ENCODE measurements at regions not wholly inside any gene's neighbourhood (a gene's known extent, or its start where the extent isn't known, plus 50 kb on each side); places are given as distances from the start of the nearest gene placed in this dataset.
A peak's percentile ranks its signal among the peaks of the same experiment; 100 is the strongest.
"Not testable (repeated sequence)": the region's sequence is repeated elsewhere in the genome, so short reads cannot be mapped to it uniquely, and the experiment has no call there.

- Histone ChIP-seq H3K27me3 (replicated peaks; ENCODE audit: control insufficient read depth, insufficient read depth, low read length) (no peaks in the 10 kb centered on the region), H3K4me1 (ENCODE audit: control insufficient read depth, insufficient read depth, low read length) (no peaks in the 10 kb centered on the region), H3K9ac (ENCODE audit: low read length) (no peak overlapping the region), H3K4me3 (ENCODE audit: low read length) (no peak overlapping the region), H3K9me3 (ENCODE audit: control insufficient read depth, low read length) (no peaks in the 10 kb centered on the region), H3K36me3 (ENCODE audit: control insufficient read depth, insufficient read depth, low read length, severe bottlenecking) (no peaks in the 10 kb centered on the region)
- DNase-seq (ENCODE audit: low read depth), result no peak
These were observed 1745.6 kb upstream of the CELF4 start for GRCh38 chr18:39311111-39311712.

- not testable (repeated sequence) for H3K4me1 ChIP-seq (ENCODE audit: control insufficient read depth, insufficient read depth, low read length); H3K4me3 ChIP-seq (ENCODE audit: low read length); DNase-seq (ENCODE audit: low read depth)
These were observed 1743.4 kb upstream of the CELF4 start for GRCh38 chr18:39308931-39309521.

GRCh38 chr18:39305766-39306165 is 1740.2 kb upstream of the CELF4 start:
- Histone ChIP-seq H3K36me3 (ENCODE audit: control insufficient read depth, insufficient read depth, low read length, severe bottlenecking) (no peaks in the 10 kb centered on the region), H3K27me3 (replicated peaks; ENCODE audit: control insufficient read depth, insufficient read depth, low read length) (no peaks in the 10 kb centered on the region), H3K4me3 (ENCODE audit: low read length) (no peak overlapping the region), H3K9ac (ENCODE audit: low read length) (no peak overlapping the region), H3K9me3 (ENCODE audit: control insufficient read depth, low read length) (no peaks in the 10 kb centered on the region), H3K4me1 (ENCODE audit: control insufficient read depth, insufficient read depth, low read length) (no peaks in the 10 kb centered on the region)
- DNase-seq (ENCODE audit: low read depth), result no peak

More at GRCh38 chr18:39308931-39309521, 1743.4 kb upstream of the CELF4 start:
- not testable (repeated sequence) for H3K9me3 ChIP-seq (ENCODE audit: control insufficient read depth, low read length); H3K27me3 ChIP-seq (replicated peaks; ENCODE audit: control insufficient read depth, insufficient read depth, low read length); H3K36me3 ChIP-seq (ENCODE audit: control insufficient read depth, insufficient read depth, low read length, severe bottlenecking); H3K9ac ChIP-seq (ENCODE audit: low read length)

GRCh38 chr18:39302481-39302880 is 1736.9 kb upstream of the CELF4 start:
- Histone ChIP-seq H3K4me1 (ENCODE audit: control insufficient read depth, insufficient read depth, low read length) (no peaks in the 10 kb centered on the region), H3K9ac (ENCODE audit: low read length) (no peak overlapping the region), H3K4me3 (ENCODE audit: low read length) (no peak overlapping the region), H3K36me3 (ENCODE audit: control insufficient read depth, insufficient read depth, low read length, severe bottlenecking) (no peaks in the 10 kb centered on the region), H3K27me3 (replicated peaks; ENCODE audit: control insufficient read depth, insufficient read depth, low read length) (no peaks in the 10 kb centered on the region), H3K9me3 (ENCODE audit: control insufficient read depth, low read length) (no peaks in the 10 kb centered on the region)
- no peak for DNase-seq (ENCODE audit: low read depth)

GRCh38 chr18:39299152-39299551 is 1733.6 kb upstream of the CELF4 start:
- no peaks in the 10 kb centered on the region for H3K27me3 ChIP-seq (replicated peaks; ENCODE audit: control insufficient read depth, insufficient read depth, low read length)
- H3K9ac ChIP-seq (ENCODE audit: low read length), result no peak overlapping the region
- no peak overlapping the region for H3K4me3 ChIP-seq (ENCODE audit: low read length)
- no peaks in the 10 kb centered on the region for H3K4me1 ChIP-seq (ENCODE audit: control insufficient read depth, insufficient read depth, low read length)
- no peaks in the 10 kb centered on the region for H3K36me3 ChIP-seq (ENCODE audit: control insufficient read depth, insufficient read depth, low read length, severe bottlenecking)
- DNase-seq (ENCODE audit: low read depth), result no peak
- no peaks in the 10 kb centered on the region for H3K9me3 ChIP-seq (ENCODE audit: control insufficient read depth, low read length)

GRCh38 chr18:39297225-39297624 is 1731.6 kb upstream of the CELF4 start:
- no peak overlapping the region for H3K4me3 ChIP-seq (ENCODE audit: low read length)
- no peak for DNase-seq (ENCODE audit: low read depth)
- no peaks in the 10 kb centered on the region for H3K36me3 ChIP-seq (ENCODE audit: control insufficient read depth, insufficient read depth, low read length, severe bottlenecking)

GRCh38 chr18:39296293-39296888 is 1730.8 kb upstream of the CELF4 start:
- no peak for DNase-seq (ENCODE audit: low read depth)
- Histone ChIP-seq H3K4me3 (ENCODE audit: low read length) (no peak overlapping the region), H3K9me3 (ENCODE audit: control insufficient read depth, low read length) (no peaks in the 10 kb centered on the region), H3K4me1 (ENCODE audit: control insufficient read depth, insufficient read depth, low read length) (no peaks in the 10 kb centered on the region), H3K9ac (ENCODE audit: low read length) (no peak overlapping the region), H3K36me3 (ENCODE audit: control insufficient read depth, insufficient read depth, low read length, severe bottlenecking) (no peaks in the 10 kb centered on the region), H3K27me3 (replicated peaks; ENCODE audit: control insufficient read depth, insufficient read depth, low read length) (no peaks in the 10 kb centered on the region)

More at GRCh38 chr18:39297225-39297624, 1731.6 kb upstream of the CELF4 start:
- no peaks in the 10 kb centered on the region for H3K4me1 ChIP-seq (ENCODE audit: control insufficient read depth, insufficient read depth, low read length)
- H3K27me3 ChIP-seq (replicated peaks; ENCODE audit: control insufficient read depth, insufficient read depth, low read length), result no peaks in the 10 kb centered on the region
- H3K9ac ChIP-seq (ENCODE audit: low read length), result no peak overlapping the region
- no peaks in the 10 kb centered on the region for H3K9me3 ChIP-seq (ENCODE audit: control insufficient read depth, low read length)

GRCh38 chr18:39276764-39277163 is 1711.2 kb upstream of the CELF4 start:
- no peaks in the 10 kb centered on the region for H3K36me3 ChIP-seq (ENCODE audit: control insufficient read depth, insufficient read depth, low read length, severe bottlenecking)
- no peak for DNase-seq (ENCODE audit: low read depth)
- H3K9ac ChIP-seq (ENCODE audit: low read length), result no peak overlapping the region
- no peaks in the 10 kb centered on the region for H3K9me3 ChIP-seq (ENCODE audit: control insufficient read depth, low read length)
- no peaks in the 10 kb centered on the region for H3K27me3 ChIP-seq (replicated peaks; ENCODE audit: control insufficient read depth, insufficient read depth, low read length)
- no peak overlapping the region for H3K4me3 ChIP-seq (ENCODE audit: low read length)
- H3K4me1 ChIP-seq (ENCODE audit: control insufficient read depth, insufficient read depth, low read length), result no peaks in the 10 kb centered on the region

GRCh38 chr18:39274535-39274934 is 1708.9 kb upstream of the CELF4 start:
- Histone ChIP-seq H3K9ac (ENCODE audit: low read length) (no peak overlapping the region), H3K4me3 (ENCODE audit: low read length) (no peak overlapping the region), H3K4me1 (ENCODE audit: control insufficient read depth, insufficient read depth, low read length) (no peaks in the 10 kb centered on the region), H3K36me3 (ENCODE audit: control insufficient read depth, insufficient read depth, low read length, severe bottlenecking) (no peaks in the 10 kb centered on the region), H3K27me3 (replicated peaks; ENCODE audit: control insufficient read depth, insufficient read depth, low read length) (no peaks in the 10 kb centered on the region), H3K9me3 (ENCODE audit: control insufficient read depth, low read length) (no peaks in the 10 kb centered on the region)
- DNase-seq (ENCODE audit: low read depth), result peak; percentile 1

- DNase-seq (ENCODE audit: low read depth), result no peak
- Histone ChIP-seq H3K36me3 (ENCODE audit: control insufficient read depth, insufficient read depth, low read length, severe bottlenecking) (no peaks in the 10 kb centered on the region), H3K4me3 (ENCODE audit: low read length) (no peak overlapping the region), H3K9me3 (ENCODE audit: control insufficient read depth, low read length) (no peaks in the 10 kb centered on the region), H3K9ac (ENCODE audit: low read length) (no peak overlapping the region), H3K27me3 (replicated peaks; ENCODE audit: control insufficient read depth, insufficient read depth, low read length) (no peaks in the 10 kb centered on the region), H3K4me1 (ENCODE audit: control insufficient read depth, insufficient read depth, low read length) (no peaks in the 10 kb centered on the region)
These were observed 1706.6 kb upstream of the CELF4 start for GRCh38 chr18:39272230-39272629.

GRCh38 chr18:39271654-39272053 is 1706.1 kb upstream of the CELF4 start:
- no peak overlapping the region for H3K9ac ChIP-seq (ENCODE audit: low read length)
- no peaks in the 10 kb centered on the region for H3K9me3 ChIP-seq (ENCODE audit: control insufficient read depth, low read length)
- no peaks in the 10 kb centered on the region for H3K36me3 ChIP-seq (ENCODE audit: control insufficient read depth, insufficient read depth, low read length, severe bottlenecking)
- H3K4me1 ChIP-seq (ENCODE audit: control insufficient read depth, insufficient read depth, low read length), result no peaks in the 10 kb centered on the region
- DNase-seq (ENCODE audit: low read depth), result no peak
- H3K27me3 ChIP-seq (replicated peaks; ENCODE audit: control insufficient read depth, insufficient read depth, low read length), result no peaks in the 10 kb centered on the region
- H3K4me3 ChIP-seq (ENCODE audit: low read length), result no peak overlapping the region
